IgD-negative memory B cell (primary cell): ENCODE measurements at regions not wholly inside any gene's neighbourhood (a gene's known extent, or its start where the extent isn't known, plus 50 kb on each side); places are given as distances from the start of the nearest gene placed in this dataset.

ENCODE experiments used
- H3K27ac Mint-ChIP-seq, 3 donors: one replicate each; pipeline ENCODE4 v1.8.0; 2020 to 2022; ENCODE audit warnings: mild to moderate bottlenecking in 3 of 3, mixed read lengths in 3 of 3, moderate library complexity in 1 of 3
- H3K27me3 Mint-ChIP-seq: one replicate; pipeline ENCODE4 v1.8.0; 2021; ENCODE audit warnings: mixed read lengths
- H3K36me3 Mint-ChIP-seq: one replicate; pipeline ENCODE4 v1.8.0; 2020; ENCODE audit warnings: mild to moderate bottlenecking, mixed read lengths
- H3K4me1 Mint-ChIP-seq, 3 donors: one replicate each; pipeline ENCODE4 v1.8.0; 2020 to 2022; ENCODE audit warnings: mixed read lengths in 3 of 3, mild to moderate bottlenecking in 1 of 3
- H3K4me3 Mint-ChIP-seq, 4 donors: one replicate each; pipeline ENCODE4 v1.8.0; 2020 to 2022; ENCODE audit warnings: mild to moderate bottlenecking in 4 of 4, mixed read lengths in 4 of 4, moderate library complexity in 3 of 4
- H3K9me3 Mint-ChIP-seq, 3 donors: one replicate each; pipeline ENCODE4 v1.8.0; 2020 to 2021; ENCODE audit warnings: mixed read lengths in 3 of 3, mild to moderate bottlenecking in 1 of 3

DNA sequence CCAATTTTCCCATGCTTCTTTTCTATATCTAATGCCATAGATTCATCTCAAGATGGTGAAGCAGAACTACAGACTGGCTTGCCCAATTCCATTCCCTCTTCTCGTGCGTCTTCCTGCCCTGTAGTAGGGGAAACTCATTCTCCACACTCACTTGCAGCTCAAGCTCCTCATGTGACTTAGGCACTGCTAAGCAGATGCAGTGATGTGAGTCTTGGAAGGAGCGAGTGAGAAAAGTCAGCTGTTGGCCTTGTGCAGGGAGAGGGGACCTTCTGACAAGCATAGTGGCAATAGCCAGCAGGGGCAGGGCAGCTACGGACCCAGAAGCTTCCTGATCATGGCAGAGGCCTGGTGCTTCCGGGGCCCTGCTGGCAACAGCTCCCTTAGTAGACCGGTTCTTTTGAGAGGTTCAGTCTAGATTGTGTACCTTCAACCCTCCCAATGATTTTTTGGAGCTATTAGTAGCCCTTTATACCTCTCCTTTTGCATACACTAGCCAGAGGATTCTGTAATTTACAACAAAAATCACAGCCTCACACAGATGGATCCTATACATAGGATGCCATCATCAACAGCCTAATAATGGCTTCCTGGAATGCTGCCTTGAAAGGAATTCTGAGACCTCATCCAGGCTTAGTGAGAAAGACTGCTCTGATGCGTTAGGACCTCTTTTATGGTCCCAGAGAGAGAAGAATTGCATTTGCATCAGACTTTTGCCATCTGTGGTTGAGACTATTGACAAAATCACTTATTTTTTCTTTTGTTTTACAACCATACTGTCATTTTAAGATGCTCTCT is 121.5 kb upstream of the RIPOR2 start:
- Mint-ChIP-seq H3K27me3 (no peaks in the 10 kb centered on the region), H3K4me3 (peak overlapping the region in 1 of 4 donors; percentile 34), H3K4me1 (peaks cover 27 to 49% (median 28%) of the 10 kb centered on the region in 3 donors), H3K36me3 (peaks cover 2% of the 10 kb centered on the region), H3K27ac (peak overlapping the region; percentile 27 to 94 (median 50)), H3K9me3 (no peaks in the 10 kb centered on the region)

DNA sequence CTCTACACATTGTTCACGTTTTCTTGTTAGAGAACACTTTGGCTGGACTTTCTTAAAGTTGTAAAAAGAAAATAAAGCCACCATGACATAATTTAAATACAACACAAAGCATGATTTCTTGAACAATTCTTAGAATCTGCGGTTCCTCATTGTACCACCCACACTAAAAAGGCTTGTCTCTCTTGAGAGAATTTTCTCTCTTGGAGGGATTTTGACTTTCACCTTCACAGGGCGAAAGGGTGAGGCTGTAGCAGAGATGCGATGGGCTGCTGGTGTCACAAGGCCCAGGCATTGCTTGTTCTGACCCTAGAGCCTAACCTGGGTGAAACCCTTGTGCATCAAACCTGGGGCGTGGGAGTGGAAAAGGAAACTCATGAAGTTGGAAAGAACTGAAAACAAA is 122.7 kb upstream of the RIPOR2 start:
- Mint-ChIP-seq H3K36me3 (peaks cover 2% of the 10 kb centered on the region), H3K9me3 (no peaks in the 10 kb centered on the region), H3K4me1 (peaks cover 23 to 39% (median 24%) of the 10 kb centered on the region in 3 donors), H3K4me3 (no peak overlapping the region), H3K27me3 (no peaks in the 10 kb centered on the region), H3K27ac (no peak overlapping the region)

DNA sequence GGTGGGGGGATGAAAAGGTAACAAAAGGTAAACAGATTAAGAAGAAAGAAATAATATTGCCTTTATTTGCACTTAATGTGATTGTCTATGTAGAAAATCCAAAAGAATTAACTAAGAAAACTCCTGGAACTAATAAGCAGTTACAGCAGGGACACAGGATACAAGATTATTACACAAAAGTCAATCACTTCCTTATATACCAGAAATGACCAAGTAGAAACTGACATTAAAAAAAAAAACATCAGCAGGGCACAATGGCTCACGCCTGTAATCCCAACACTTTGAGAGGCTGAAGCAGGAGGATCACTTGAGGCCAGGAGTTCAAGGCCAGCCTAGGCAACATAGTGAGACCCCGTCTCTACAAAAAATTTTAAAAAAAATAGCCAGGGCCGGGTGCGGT is 123.2 kb upstream of the RIPOR2 start:
- Mint-ChIP-seq H3K27ac (no peak overlapping the region), H3K4me3 (no peak overlapping the region), H3K9me3 (no peaks in the 10 kb centered on the region), H3K27me3 (no peaks in the 10 kb centered on the region), H3K36me3 (peaks cover 2% of the 10 kb centered on the region), H3K4me1 (peaks cover 19 to 34% (median 19%) of the 10 kb centered on the region in 3 donors)

DNA sequence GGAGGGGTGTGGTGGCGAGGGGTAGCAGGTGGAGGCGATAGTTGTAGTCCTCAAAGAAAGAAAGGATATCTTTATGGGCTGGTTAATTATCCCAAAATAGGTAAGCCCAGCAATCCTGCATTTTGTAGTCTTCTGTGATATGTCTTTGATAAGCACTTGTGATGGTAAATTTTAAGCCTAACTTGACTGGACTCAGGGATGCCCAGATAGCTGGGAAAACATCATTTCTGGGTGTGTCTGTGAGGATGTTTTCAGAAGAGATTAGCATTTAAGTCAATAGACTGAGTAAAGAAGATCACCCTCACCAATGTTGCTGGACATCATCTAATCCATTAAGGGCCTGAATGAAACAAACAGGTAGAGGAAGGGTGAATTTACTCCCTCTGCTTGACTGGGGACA is 124.8 kb upstream of the RIPOR2 start:
- peaks cover 10 to 25% (median 12%) of the 10 kb centered on the region in 3 donors for H3K4me1 Mint-ChIP-seq
- H3K4me3 Mint-ChIP-seq = no peak overlapping the region
- no peak overlapping the region for H3K27ac Mint-ChIP-seq
- H3K27me3 Mint-ChIP-seq = no peaks in the 10 kb centered on the region
- no peaks in the 10 kb centered on the region for H3K9me3 Mint-ChIP-seq
- peaks cover 2% of the 10 kb centered on the region for H3K36me3 Mint-ChIP-seq

DNA sequence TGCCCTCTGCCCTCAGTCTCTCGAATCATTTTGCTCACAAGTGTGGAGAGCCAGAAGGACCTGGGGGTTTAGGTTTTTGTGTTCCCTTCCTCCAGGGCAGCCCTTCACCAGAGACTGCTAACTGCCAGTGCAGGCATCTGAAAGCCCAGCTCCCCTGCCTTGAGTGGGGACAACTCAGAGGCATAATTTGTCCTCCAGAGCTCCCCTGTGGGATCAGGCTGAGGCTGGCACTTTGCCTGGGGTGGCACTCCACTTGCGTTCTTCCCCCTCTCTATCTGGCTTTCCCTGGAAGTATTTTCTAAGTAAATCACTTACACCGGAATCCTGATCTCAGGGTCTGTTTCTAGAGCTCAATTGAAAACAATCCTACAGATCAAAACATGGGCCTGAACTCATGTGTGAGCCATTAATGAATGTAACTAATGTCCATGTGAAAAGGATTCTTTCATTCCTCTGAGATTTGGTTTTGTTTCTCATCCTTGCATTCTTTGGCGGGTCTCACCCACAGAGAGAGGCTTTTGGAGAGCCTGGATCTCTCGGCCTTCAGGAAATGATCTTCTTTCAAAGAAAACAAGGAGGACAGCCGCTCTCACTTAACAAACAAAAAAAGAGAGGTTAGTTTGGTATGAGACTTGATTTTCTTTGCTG is 125.7 kb upstream of the RIPOR2 start:
- Mint-ChIP-seq H3K4me1 (peaks cover 1 to 16% (median 4%) of the 10 kb centered on the region in 3 donors), H3K36me3 (peaks cover 2% of the 10 kb centered on the region), H3K27ac (no peak overlapping the region), H3K27me3 (no peaks in the 10 kb centered on the region), H3K4me3 (no peak overlapping the region), H3K9me3 (no peaks in the 10 kb centered on the region)

DNA sequence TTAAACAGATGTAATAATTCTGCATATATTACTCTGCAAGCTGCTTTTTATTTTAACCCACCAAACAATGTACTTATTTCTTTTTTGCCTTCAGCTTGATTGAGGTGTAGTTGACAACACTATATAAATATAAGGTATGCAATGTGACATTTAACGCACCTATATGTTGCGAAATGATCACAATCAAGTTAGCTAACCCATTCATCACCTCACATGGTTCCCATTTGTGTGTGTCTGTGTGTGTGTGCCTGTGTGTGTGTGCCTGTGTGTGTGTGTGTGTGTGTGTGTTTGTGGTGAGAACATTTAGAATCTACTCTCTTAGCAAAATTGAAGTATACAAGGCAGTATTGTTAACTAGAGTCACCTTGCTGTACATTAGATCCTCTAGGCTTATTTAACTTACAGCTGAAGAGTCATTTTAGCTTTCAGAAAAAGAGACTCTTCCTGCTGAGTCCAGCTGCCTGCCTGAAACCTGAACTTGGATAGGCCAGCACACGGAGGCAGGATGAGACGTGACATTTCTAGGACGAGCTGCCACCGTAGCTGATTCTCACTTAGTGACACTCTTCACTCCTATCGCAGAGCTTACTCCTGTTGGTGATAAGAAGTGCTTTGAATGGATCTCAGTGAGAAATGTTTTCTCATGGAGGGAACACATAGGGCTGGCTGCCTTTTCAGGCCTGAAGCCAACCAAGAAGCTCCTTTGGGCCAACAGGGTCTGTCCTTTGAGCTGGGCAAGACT is 126.5 kb upstream of the RIPOR2 start:
- Mint-ChIP-seq H3K36me3 (peaks cover 2% of the 10 kb centered on the region), H3K27ac (no peak overlapping the region), H3K4me3 (no peak overlapping the region), H3K9me3 (no peaks in the 10 kb centered on the region), H3K4me1 (peaks cover 0 to 11% (median 0%) of the 10 kb centered on the region in 3 donors), H3K27me3 (no peaks in the 10 kb centered on the region)

DNA sequence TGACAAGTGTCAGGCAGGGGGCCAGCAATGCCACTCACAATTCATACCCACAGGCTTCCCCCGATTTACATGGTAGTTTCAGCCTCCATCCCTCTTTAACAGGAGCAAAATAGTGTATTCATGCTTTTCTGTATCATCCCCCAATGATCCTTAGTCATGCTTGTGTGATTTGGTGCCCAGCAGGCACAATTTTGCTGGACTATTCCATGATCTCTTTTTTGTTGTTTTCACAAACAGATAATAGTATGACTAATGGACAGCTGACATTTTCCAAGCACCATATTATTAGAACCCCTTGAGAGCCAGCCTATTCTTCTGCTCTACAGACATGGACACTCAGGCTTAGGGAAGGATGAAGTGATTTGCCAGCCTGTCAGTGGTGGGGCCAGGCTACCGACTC is 128.2 kb upstream of the RIPOR2 start:
- peaks cover 0 to 2% (median 0%) of the 10 kb centered on the region in 3 donors for H3K4me1 Mint-ChIP-seq
- peaks cover 2% of the 10 kb centered on the region for H3K36me3 Mint-ChIP-seq
- no peak overlapping the region for H3K27ac Mint-ChIP-seq

DNA sequence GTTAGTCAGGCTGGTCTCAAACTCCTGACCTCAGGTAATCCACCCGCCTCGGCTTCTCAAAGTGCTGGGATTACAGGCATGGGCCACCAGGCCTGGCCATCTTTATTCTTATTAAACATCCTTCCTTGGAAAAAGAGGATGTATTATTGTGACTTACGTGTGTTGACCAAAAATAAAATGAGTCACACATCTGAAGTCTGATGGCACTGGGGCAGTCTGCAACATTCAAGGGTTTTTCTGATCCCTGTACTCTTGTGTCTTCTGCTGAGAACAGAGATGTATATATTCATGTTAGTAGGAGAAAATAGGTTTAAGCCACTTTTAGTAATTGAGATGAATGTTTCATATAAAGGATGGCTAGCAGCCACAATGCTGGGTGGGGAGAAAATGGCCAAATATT is 129.9 kb upstream of the RIPOR2 start:
- Mint-ChIP-seq H3K4me3 (no peak overlapping the region), H3K27me3 (no peaks in the 10 kb centered on the region), H3K9me3 (peaks cover 0 to 2% (median 0%) of the 10 kb centered on the region in 3 donors), H3K36me3 (peaks cover 2% of the 10 kb centered on the region), H3K4me1 (peaks cover 2 to 4% (median 2%) of the 10 kb centered on the region in 3 donors), H3K27ac (no peak overlapping the region)

More for the DNA sequence above, 128.2 kb upstream of the RIPOR2 start:
- Mint-ChIP-seq H3K4me3 (no peak overlapping the region), H3K27me3 (no peaks in the 10 kb centered on the region), H3K9me3 (no peaks in the 10 kb centered on the region)

DNA sequence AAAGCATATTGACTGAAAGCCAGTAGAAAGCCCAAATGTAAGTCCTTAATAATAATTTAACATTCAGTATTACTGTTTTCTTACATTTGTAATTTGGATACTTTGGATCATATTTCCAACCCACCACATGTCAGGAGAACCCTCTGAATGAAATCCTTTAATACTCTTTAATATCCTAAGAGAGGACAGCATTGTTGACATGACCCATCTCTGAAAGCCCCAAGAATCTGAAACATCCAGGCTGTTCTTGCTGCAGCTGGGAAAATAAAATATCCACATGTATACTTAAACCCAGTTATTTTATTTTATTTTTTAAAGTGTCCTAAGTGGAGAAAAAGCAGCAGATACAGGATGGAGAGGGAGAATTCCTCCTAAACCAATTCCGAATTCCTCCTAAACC is 130.8 kb upstream of the RIPOR2 start:
- H3K4me1 Mint-ChIP-seq = peaks cover 2 to 7% (median 6%) of the 10 kb centered on the region in 3 donors
- H3K27ac Mint-ChIP-seq = no peak overlapping the region

DNA sequence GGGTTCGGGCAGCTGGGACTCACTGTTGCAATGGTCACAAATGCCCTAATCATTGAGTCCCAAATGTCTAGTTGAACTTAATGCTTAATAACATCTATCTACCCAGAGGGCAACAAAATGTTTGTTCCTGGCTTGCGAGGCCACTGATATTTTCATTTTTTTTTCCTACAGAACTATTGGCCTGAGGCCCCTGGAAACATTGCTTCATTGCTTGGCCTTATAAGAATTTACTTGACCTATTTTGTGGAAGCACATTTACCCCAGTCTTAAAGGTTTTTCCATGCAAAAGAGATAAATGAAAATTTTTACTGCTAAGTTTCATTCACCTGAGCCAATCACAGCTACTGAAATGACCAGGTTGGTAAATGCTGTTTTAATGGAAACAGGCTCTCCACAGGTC is 133.1 kb upstream of the RIPOR2 start:
- no peaks in the 10 kb centered on the region for H3K36me3 Mint-ChIP-seq
- peak overlapping the region in 1 of 3 donors; percentile 30 for H3K27ac Mint-ChIP-seq
- peaks cover 0 to 2% (median 0%) of the 10 kb centered on the region in 3 donors for H3K9me3 Mint-ChIP-seq

More for the DNA sequence above, 130.8 kb upstream of the RIPOR2 start:
- Mint-ChIP-seq H3K4me3 (no peak overlapping the region), H3K36me3 (no peaks in the 10 kb centered on the region), H3K9me3 (peaks cover 0 to 2% (median 0%) of the 10 kb centered on the region in 3 donors), H3K27me3 (no peaks in the 10 kb centered on the region)

DNA sequence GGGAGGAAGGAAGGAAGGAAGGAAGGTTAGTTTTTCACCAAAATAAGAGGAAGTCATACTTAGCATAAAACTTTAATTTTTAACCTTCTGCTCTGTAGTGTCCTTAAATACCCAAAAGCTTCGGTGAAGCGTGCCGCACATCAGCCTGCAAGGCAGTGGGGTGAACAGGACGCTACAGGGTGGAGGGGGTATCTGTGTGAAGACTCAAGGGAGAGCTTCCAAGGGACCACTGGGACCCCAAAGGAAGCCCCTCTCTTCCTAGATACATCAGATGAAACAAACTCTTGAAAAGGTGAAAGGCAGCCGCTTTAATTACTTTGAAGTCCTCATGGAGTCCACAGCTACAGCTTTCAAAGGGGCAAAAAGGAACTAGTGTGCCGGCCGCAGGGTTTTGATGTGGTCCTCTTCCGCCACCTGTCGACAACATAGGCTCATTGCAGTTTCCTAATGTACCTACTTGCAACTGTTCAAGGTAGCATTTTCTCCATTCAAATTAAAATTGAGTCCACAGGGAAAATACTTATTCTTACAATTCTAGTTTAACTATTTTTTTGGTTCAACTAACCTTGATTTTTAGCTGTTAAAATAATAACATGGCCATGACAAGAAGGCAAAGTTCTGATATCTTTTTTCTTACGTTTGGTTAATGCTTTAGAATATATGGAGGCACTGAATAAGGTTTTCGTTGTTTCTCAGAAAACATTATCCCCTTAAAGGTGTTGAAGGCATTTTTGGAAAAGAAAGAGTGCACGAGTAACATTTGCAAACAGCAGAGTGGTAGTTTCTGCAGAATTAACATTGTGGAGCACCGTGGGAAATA is 135.0 kb upstream of the RIPOR2 start:
- H3K4me3 Mint-ChIP-seq = peak overlapping the region; percentile 43 to 93 (median 82)
- H3K27me3 Mint-ChIP-seq = no peaks in the 10 kb centered on the region
- peak overlapping the region; percentile 78 to 90 (median 85) for H3K27ac Mint-ChIP-seq
- H3K36me3 Mint-ChIP-seq = no peaks in the 10 kb centered on the region
- H3K4me1 Mint-ChIP-seq = peaks cover 2 to 10% (median 6%) of the 10 kb centered on the region in 3 donors
- H3K9me3 Mint-ChIP-seq = peaks cover 0 to 2% (median 0%) of the 10 kb centered on the region in 3 donors

More for the DNA sequence above, 133.1 kb upstream of the RIPOR2 start:
- H3K27me3 Mint-ChIP-seq = no peaks in the 10 kb centered on the region
- no peak overlapping the region for H3K4me3 Mint-ChIP-seq
- H3K4me1 Mint-ChIP-seq = peaks cover 2 to 8% (median 6%) of the 10 kb centered on the region in 3 donors

DNA sequence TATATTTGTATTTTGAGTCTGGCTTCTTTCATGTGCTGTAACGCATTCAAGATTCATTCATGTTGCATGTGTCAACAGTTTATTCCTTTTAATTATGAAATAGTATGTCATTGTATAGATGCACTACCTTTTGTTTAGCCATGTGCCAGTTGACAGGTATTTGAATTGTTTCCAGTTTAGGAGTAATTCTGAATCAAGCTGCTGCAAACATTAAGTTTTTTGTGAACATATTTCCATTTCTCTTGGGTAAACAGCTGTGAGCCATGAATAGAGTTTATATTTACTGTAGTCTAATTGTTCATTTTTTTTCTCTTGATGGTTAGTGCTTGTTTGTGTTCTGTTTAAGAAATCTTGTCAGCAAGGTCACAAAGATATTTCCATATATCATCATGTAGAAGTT is 142.4 kb upstream of the RIPOR2 start:
- Mint-ChIP-seq H3K27me3 (no peaks in the 10 kb centered on the region), H3K4me3 (no peak overlapping the region), H3K27ac (no peak overlapping the region), H3K36me3 (peaks cover 5% of the 10 kb centered on the region), H3K4me1 (peaks cover 2 to 12% (median 5%) of the 10 kb centered on the region in 3 donors), H3K9me3 (no peaks in the 10 kb centered on the region)

DNA sequence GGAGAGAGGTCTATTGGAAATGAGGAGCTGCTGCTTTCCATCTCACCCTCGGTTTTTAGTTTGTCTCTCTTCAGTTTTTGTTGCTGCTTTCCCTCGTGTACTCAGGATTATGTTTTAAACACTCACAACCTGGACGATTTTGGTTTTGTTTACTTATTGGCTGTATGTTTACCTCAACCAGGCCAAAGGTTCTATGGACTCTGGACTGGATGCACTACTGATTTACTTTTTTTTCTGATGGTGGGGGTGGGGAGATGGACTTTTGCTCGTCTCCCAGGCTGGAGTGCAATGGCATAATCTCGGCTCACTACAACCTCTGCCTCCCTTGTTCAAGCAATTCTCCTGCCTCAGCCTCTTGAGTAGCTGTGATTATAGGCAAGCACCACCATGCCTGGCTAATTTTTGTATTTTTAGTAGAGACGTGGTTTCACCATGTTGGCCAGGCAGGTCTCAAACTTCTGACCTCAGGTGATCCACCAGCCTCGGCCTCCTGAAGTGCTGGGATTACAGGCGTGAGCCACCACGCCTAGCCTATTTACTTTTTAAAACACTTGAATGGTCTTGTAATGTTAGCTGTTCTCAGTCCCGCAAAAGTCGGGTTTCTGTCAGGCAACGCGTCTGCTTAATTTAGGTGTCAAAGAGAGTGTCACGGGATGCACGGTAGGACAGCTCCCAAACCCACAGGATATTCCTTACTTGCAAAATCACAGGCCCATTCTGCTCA is 148.2 kb upstream of the RIPOR2 start:
- Mint-ChIP-seq H3K27ac (peak overlapping the region in 1 of 3 donors; percentile 60), H3K4me1 (peaks cover 5 to 13% (median 13%) of the 10 kb centered on the region in 3 donors), H3K9me3 (no peaks in the 10 kb centered on the region)

DNA sequence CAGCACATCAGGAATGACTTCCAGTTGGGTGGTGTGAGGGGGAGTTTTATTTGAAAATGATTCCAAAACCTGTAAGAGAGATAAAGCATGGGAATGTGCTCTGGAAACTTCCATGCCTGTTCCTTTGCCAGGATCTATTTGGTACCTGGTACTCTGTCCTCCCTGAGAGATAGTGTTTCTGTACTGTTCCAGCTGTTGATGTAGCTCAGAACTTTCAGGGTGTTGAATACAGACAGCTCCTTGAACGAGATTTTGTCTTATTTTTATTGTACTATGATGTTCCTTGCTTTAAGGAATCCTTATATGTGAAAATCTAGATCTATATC is 148.7 kb upstream of the RIPOR2 start:
- H3K27ac Mint-ChIP-seq = peak overlapping the region in 1 of 3 donors; percentile 60
- no peaks in the 10 kb centered on the region for H3K27me3 Mint-ChIP-seq
- peaks cover 4% of the 10 kb centered on the region for H3K36me3 Mint-ChIP-seq
- no peaks in the 10 kb centered on the region for H3K9me3 Mint-ChIP-seq
- H3K4me3 Mint-ChIP-seq = no peak overlapping the region
- H3K4me1 Mint-ChIP-seq = peaks cover 8 to 17% (median 13%) of the 10 kb centered on the region in 3 donors

More for the DNA sequence above, 148.2 kb upstream of the RIPOR2 start:
- Mint-ChIP-seq H3K36me3 (peaks cover 4% of the 10 kb centered on the region), H3K27me3 (no peaks in the 10 kb centered on the region), H3K4me3 (no peak overlapping the region)
